Prostate gland (tissue), 2 donors: ENCODE measurements at regions not wholly inside any gene's neighbourhood (a gene's known extent, or its start where the extent isn't known, plus 50 kb on each side); places are given as distances from the start of the nearest gene placed in this dataset.
"Not testable (repeated sequence)": the region's sequence is repeated elsewhere in the genome, so short reads cannot be mapped to it uniquely, and the experiment has no call there.

Source experiments
- DNase-seq: peaks from one replicate; pipeline ENCODE4 v3.0.0-alpha.2; 2019; ENCODE audit warnings: low spot score
- H3K27ac ChIP-seq, 2 donors: fragments of 200-600 bp; sonication (generic); 2 replicates each; pipeline ENCODE4 v1.5.1; 2017 to 2019
- H3K27me3 ChIP-seq: fragments of 200-600 bp; sonication (generic); replicated peaks from 2 replicates; pipeline ENCODE4 v1.5.1; 2019; ENCODE audit not compliant: insufficient read depth
- H3K36me3 ChIP-seq, 2 donors: fragments of 200-600 bp; sonication (generic); 1 replicate in 1 of 2; 2 replicates in 1 of 2; pipeline versions ENCODE4 v1.5.1 to v1.8.1; 2017 to 2019
- H3K4me1 ChIP-seq: fragments of 200-600 bp; sonication (generic); replicated peaks from 2 replicates; pipeline ENCODE4 v1.5.1; 2019
- H3K4me3 ChIP-seq, 2 donors: fragments of 200-600 bp; sonication (generic); 2 replicates each; pipeline ENCODE4 v1.5.1; 2017 to 2019
- H3K9me3 ChIP-seq: fragments of 200-600 bp; sonication (generic); 2 replicates; pipeline ENCODE4 v1.5.1; 2017
- CTCF ChIP-seq, 4 experiments: fragments of 200-600 bp in 2 of 4; fragments of 450-650 bp in 2 of 4; sonication (generic) in 2 of 4; IDR thresholded peaks; 1 replicate in 3 of 4; 2 replicates in 1 of 4; pipeline ENCODE4 v1.5.1; 2016 to 2019; ENCODE audit warnings: antibody characterized with exemption in 4 of 4, mild to moderate bottlenecking in 2 of 4, moderate library complexity in 2 of 4
- POLR2A ChIP-seq: fragments of 450-650 bp; IDR thresholded peaks from one replicate; pipeline ENCODE4 v1.6.1; 2016; ENCODE audit warnings: antibody characterized with exemption, mild to moderate bottlenecking
- POLR2AphosphoS5 ChIP-seq: sonication (generic); formaldehyde crosslinking; IDR thresholded peaks from one replicate; pipeline ENCODE4 v1.6.1; 2017; ENCODE audit warnings: antibody characterized with exemption
- WGBS: methylation state at CpG from one replicate; pipeline ENCODE4 v1.1.5; 2018; 5-methylcytosine and 5-hydroxymethylcytosine counted together
- intact Hi-C: fragments of 100-400 bp; cut with DNase I; formaldehyde crosslinking; loops from one replicate; pipeline ENCODE4 v1.14.2; 2022

GRCh38 chr3:33982269-33982798 is 183.9 kb downstream of the PDCD6IP start:
- no peak for DNase-seq
- WGBS, result 86% methylated on average over 4 of the region's 4 CpGs
- intact Hi-C loops, result loop anchor here (5.0 kb wide), 2 partner anchors 700 to 1925 kb away; no protein-coding TSS in a partner anchor

GRCh38 chr3:33982949-33983348 is 184.5 kb downstream of the PDCD6IP start:
- not testable (repeated sequence) for H3K27me3 ChIP-seq, H3K27ac ChIP-seq, DNase-seq, H3K36me3 ChIP-seq, H3K9me3 ChIP-seq, H3K4me1 ChIP-seq, H3K4me3 ChIP-seq
- intact Hi-C loops, result loop anchor here (5.0 kb wide), 2 partner anchors 699 to 1924 kb away; no protein-coding TSS in a partner anchor
- 96% methylated on average over 1 of the region's 1 CpG for WGBS

More at GRCh38 chr3:33982269-33982798, 183.9 kb downstream of the PDCD6IP start:
- Histone ChIP-seq H3K36me3 (no peaks in the 10 kb centered on the region), H3K4me3 (no peak overlapping the region), H3K27me3 (peaks cover 3% of the 10 kb centered on the region), H3K4me1 (no peaks in the 10 kb centered on the region), H3K9me3 (no peaks in the 10 kb centered on the region), H3K27ac (no peak overlapping the region)
- TF ChIP-seq POLR2A (no peak), POLR2AphosphoS5 (no peak), CTCF (IDR thresholded peaks at IDR 0.05) (no peak)

GRCh38 chr3:33989229-33989628 is 190.8 kb downstream of the PDCD6IP start:
- TF ChIP-seq POLR2A, result no peak
- TF ChIP-seq CTCF (IDR thresholded peaks at IDR 0.05), result no peak
- TF ChIP-seq POLR2AphosphoS5, result no peak
- H3K27ac ChIP-seq, result no peak overlapping the region
- no peaks in the 10 kb centered on the region for H3K36me3 ChIP-seq
- no peak for DNase-seq
- no peak overlapping the region for H3K4me3 ChIP-seq
- intact Hi-C loops, result no loop called here
- H3K9me3 ChIP-seq, result no peaks in the 10 kb centered on the region
- no peaks in the 10 kb centered on the region for H3K27me3 ChIP-seq
- WGBS, result 89% methylated on average over 6 of the region's 6 CpGs
- no peaks in the 10 kb centered on the region for H3K4me1 ChIP-seq

GRCh38 chr3:33991673-33992072 is 193.2 kb downstream of the PDCD6IP start:
- intact Hi-C loops, result no loop called here
- 83% methylated on average over 1 of the region's 1 CpG for WGBS
- Histone ChIP-seq H3K4me3 (no peak overlapping the region), H3K27ac (no peak overlapping the region), H3K36me3 (no peaks in the 10 kb centered on the region), H3K4me1 (no peaks in the 10 kb centered on the region), H3K9me3 (no peaks in the 10 kb centered on the region), H3K27me3 (no peaks in the 10 kb centered on the region)
- TF ChIP-seq POLR2AphosphoS5 (no peak), POLR2A (no peak), CTCF (IDR thresholded peaks at IDR 0.05) (no peak)
- no peak for DNase-seq

GRCh38 chr3:33993631-33994030 is 195.2 kb downstream of the PDCD6IP start:
- Histone ChIP-seq H3K36me3 (no peaks in the 10 kb centered on the region), H3K4me3 (no peak overlapping the region), H3K9me3 (no peaks in the 10 kb centered on the region), H3K4me1 (no peaks in the 10 kb centered on the region), H3K27ac (no peak overlapping the region), H3K27me3 (no peaks in the 10 kb centered on the region)
- TF ChIP-seq POLR2A (no peak), CTCF (IDR thresholded peaks at IDR 0.05) (no peak), POLR2AphosphoS5 (no peak)
- intact Hi-C loops, result no loop called here
- 100% methylated on average over 1 of the region's 1 CpG for WGBS
- no peak for DNase-seq
